ENCODE measurements at regions not wholly inside any gene's neighbourhood (a gene's known extent, or its start where the extent isn't known, plus 50 kb on each side); places are given as distances from the start of the nearest gene placed in this dataset.

DNA sequence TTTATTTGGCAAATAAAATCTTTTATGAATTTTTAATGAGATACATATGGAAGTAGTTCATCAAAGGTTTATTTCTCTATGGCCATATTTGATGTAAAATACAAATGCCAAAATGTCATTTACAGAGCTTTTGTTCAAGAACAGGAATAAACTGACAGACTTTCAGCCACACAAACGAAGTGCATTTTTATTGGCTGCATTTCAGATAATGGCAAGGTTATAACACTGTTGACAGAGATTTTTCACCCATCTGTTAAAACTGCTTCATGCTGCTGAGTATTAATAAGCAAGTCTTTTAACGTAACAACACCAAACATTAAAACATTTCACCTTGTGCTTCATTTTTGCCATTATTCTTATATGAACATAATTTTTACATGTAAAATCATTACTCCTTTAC is 254.4 kb downstream of the ANKRD7 start:
- TF ChIP-seq CTCF (IDR thresholded peaks at IDR 0.05; ENCODE audit: low read depth, low read length, missing input control) (no peak), TAF1 (conservative IDR thresholded peaks at IDR 0.05) (no peak)
- TF ChIP-seq, protein P1, sequence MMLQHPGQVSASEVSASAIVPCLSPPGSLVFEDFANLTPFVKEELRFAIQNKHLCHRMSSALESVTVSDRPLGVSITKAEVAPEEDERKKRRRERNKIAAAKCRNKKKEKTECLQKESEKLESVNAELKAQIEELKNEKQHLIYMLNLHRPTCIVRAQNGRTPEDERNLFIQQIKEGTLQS (IDR thresholded peaks at IDR 0.05) = no peak

All from liver (tissue), 3 donors.